A549 (cell line): ENCODE measurements at regions not wholly inside any gene's neighbourhood (a gene's known extent, or its start where the extent isn't known, plus 50 kb on each side); places are given as distances from the start of the nearest gene placed in this dataset.

Experiments used
- CBX2 ChIP-seq: fragments of 200-600 bp; sonication (generic); IDR thresholded peaks from 2 replicates; pipeline ENCODE4 v1.6.1; 2016; ENCODE audit warnings: low read depth, mild to moderate bottlenecking, borderline replicate concordance
- REST ChIP-seq: fragments of 200-600 bp; sonication (generic); IDR thresholded peaks from 2 replicates; pipeline ENCODE4 v1.6.1; 2016; ENCODE audit warnings: antibody characterized with exemption, mild to moderate bottlenecking, moderate library complexity
- RNF2 ChIP-seq: fragments of 200-600 bp; sonication (generic); IDR thresholded peaks from 2 replicates; pipeline ENCODE4 v1.6.1; 2016; ENCODE audit warnings: low read depth, mild to moderate bottlenecking, antibody characterized with exemption, moderate library complexity, borderline replicate concordance
- SMC3 ChIP-seq: fragments of >200 bp; sonication (Bioruptor Twin); formaldehyde crosslinking; IDR thresholded peaks from 3 replicates; pipeline ENCODE4 v1.6.1; 2018; ENCODE audit warnings: inconsistent platforms

DNA sequence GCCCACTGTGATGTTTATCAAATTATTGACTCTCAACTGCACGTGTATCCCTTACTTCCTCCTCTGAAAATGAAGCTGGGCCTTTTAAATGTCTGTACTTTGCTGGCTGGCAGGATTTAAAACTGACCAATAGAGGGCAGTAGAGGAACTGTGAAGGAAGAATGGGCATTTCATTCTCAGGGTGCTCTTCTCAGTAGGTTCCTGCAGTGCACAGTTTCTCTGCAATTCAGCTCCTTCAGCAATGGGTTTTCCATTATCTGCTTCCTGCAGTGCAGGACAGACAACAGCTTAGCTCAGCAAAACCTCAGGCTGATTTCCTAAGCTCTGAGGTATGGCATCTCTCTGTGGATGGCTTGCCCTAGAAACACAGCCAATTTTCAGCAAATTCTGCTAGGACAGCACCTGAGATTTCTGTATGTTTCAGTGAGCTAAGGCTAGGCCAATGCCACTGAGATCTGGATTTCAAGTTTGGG, 298.4 kb upstream of the PRDM9 start:
- TF ChIP-seq CBX2 (no peak), RNF2 (no peak), REST (no peak), SMC3 (peak; percentile 42)
